Embryonic facial prominence (tissue), 1 donor: ENCODE measurements at regions not wholly inside any gene's neighbourhood (a gene's known extent, or its start where the extent isn't known, plus 50 kb on each side); places are given as distances from the start of the nearest gene placed in this dataset.

ENCODE experiments used
- DNase-seq: peaks from one replicate; pipeline ENCODE4 v3.0.0-alpha.2; 2016; ENCODE audit errors: extremely low spot score

DNA sequence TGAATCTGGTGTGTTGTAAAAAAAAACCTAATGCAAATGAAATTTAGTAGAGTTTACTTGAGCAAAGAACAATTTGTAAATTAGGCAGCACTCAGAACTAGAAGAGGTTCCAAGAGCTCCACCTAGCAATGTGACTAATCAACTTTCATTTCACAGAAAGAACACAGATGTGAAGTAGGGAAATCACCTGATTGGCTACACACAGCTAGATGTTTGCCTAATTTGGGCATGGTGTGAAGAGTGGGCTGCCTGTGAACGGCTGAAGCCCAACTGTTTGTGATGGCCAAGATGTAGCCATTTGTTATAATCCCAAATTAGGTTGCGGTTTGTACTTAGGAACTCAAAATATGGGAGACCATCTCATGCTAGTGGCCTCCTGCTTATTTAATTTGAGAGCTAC, 724.4 kb upstream of the SLITRK5 start:
- no peak for DNase-seq

DNA sequence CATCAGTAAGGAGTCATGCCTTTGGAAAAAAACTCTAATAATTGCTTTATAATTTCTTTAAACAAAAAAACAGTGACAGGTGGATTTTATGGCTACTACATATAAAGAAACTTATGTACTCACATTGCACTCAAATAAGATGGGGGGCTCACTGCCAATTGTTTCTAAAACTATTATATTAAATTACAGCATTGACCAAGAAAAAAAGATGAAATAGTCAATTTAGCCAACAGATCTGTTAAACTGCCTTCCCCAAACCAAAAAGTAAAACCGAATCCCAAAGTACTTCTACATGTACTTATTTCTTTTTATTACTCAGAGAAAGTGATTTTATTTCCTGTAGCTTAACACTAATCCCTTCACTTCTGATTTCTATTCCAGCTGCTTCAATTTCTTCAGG, 716.8 kb upstream of the SLITRK5 start:
- no peak for DNase-seq

DNA sequence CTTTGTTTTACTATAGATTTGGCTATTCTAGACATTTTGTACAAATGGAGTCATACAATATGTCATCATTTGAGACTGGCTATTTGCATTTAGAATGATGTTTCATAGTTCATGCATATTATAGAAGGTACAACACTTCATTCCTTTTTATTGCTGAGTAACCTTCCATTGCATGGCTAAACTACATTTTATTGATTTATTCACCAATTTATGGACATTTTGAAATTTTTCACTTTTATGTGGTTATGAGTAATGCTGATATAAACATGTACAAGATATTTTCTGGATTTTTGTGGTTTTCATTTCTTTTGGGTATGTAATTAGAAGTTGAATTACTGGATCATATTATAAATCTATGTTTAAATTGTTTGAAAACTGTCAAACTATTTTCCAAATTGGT, 710.3 kb upstream of the SLITRK5 start:
- no peak for DNase-seq

DNA sequence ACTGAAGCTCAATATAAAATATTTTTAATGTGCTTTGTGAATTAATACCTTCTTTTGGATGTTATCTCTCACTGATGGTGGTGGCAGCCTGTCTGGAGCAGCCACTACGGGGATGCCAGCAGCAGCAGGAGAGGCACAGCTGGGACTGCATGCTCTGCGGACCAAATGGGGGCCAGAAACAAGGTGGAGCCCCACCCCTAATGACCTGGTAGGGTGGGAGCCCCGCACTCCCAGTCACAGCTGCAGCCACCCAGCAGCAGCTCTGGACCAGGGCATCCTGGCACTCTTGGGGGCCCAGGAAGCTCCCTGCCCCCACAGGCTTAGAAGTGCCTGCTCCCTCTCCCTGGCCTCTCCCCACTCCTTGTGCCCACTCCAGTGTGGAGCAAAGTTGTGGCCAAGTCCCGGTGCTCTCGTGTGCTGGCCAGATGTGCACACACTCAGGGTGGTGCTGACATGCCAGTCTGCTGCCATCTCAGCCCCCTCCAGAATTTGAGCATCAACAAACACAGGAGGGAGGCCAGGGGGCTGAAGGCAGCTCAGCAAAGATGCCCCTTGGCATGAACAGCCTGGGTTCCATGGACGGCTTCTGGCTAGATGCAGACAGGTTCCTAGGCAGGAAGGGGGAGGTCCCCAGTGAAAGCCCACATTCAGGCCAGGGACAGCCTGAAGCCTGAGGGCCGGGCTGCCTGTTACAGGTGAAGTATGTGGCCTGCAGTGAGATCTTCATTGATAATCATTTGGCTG, 696.7 kb upstream of the SLITRK5 start:
- DNase-seq = no peak

DNA sequence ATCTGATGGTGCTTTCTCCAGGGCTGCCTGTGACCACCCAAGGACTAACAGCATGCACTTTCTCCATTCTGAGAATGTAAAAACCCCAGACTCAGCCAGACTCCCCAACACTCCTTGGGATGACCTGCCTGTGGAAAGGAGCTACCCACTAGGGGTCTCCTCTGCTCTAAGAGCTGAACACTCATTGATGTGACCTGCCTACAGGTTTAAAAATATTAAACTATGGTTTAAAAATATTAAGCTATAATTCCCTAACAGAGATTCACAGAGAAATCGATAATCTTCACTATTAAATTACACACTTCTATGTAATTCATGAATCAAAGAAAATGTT, 696.2 kb upstream of the SLITRK5 start:
- DNase-seq = no peak

DNA sequence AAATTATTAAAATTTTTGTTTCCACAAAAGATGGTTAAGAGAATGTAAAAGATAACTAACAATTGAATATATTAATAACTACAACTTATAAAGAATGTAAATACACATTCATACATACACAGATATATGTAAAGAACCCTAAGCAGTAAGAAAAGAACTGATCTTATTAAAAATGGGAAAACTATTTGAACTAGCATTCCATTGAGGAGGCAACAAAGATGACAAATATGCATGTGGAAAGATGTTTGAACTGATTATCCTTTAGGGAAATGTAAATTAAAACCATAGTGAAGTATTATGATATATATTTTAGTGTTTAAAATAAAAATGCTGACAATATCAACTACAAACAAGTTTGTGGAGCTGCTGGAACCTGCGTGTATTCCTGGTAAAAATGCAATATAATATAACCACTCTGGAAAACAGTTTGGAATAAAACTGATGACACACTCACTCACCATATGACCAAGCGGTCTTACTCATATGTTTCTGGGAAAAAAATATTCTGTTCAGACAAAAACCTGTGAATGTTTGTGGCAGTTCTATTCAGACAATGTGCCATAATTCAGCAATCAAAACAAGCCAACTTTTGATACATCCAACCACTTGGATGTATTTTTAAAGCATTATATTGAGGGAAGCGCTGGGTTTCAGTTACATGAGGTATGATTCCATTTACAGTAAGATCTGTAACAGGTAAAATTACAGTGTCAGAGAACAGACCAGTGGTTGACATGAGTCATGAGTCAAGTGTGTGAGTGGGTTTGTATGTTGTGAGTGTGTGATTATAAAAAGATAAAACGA, 694.4 kb upstream of the SLITRK5 start:
- no peak for DNase-seq

DNA sequence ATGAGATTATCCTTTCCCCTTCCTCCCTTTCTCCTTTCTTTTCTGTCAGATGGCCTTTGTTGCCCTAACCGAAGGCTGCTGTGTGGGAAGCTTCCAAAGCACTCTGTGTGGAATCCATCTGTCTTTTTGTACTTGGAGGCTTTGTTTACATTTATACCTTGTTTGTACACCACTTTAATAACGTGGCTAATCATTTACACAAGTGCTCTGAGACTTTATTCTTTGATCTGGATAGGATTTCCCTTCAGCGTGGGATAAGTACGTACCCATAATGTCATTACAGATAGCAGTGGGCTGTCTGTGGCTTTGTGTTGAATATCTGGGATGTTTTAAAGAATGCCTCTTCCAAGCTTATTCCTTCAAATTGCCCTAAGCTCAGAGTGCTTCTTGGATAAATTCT, 684.7 kb upstream of the SLITRK5 start:
- DNase-seq = no peak

DNA sequence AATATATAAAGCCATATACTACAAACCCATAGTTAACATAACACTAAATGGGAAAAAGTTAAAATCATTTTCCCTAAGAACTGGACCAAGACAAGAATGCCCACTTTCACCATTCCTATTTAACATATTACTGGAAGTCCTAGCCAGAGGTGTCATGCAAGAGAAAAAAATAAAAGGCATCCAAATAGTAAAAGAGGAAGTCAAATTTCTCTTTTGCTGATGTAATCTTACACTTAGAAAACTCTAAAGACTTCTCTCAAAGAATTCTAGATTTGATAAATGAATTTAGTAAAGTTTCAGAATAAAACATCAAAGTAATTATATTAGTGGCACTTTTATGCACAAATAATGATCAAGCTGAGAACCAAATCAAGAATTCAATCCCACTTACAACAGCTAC, 678.9 kb upstream of the SLITRK5 start:
- no peak for DNase-seq

DNA sequence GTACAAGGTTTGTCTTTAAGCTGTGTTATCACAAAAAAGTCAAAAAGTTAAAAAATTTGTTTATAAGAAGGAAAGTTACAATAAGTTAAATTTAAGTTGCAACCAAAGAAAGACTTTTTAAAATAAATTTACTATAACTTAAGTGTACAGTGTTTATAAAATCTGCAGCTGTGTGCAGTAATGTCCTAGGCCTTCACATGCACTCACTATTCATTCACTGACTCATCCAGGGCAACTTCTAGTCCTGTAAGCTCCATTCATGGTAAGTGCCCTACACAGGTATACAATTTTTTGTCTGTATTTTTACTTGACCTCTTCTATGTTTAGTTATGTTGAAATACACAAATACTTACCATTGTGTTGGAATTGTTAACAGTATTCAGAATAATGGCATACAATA, 667.9 kb upstream of the SLITRK5 start:
- DNase-seq = no peak

DNA sequence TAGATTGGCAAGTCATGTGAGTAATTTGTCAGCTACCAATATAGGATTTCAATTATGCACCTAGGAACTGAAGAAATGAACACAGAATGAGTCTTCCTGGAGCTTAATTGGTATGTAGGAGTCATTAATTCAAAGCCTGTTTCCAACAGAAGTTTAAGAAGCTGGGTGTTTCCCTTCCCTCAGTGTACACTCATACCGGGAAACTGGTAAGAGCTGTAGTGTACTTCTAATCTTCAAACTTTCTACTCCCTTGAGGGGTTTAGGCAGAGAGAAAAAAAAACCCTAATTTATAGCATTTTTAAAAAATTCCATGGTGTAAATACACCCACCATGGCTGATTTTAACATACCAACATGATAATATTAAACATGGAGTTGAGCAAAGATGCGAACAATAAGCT, 665.7 kb upstream of the SLITRK5 start:
- no peak for DNase-seq

DNA sequence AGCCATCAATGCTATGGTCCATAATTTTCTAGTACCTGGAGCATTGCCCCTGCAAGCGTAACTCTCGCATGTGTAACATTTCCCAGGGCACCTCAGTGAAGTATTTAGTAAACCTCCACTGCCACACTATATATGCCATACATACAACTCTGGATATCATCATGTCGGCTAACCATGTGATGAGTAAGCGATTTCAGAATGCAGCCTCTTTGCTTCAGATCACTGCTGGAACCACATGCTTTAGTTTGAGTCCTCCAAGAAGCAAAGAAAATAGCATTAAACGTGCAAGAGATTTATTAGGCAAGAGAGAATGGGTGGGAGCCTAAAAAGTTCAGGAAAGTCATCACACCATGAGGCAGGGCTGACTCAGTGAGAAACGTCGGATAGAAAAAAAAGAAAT, 635.6 kb upstream of the SLITRK5 start:
- no peak for DNase-seq

DNA sequence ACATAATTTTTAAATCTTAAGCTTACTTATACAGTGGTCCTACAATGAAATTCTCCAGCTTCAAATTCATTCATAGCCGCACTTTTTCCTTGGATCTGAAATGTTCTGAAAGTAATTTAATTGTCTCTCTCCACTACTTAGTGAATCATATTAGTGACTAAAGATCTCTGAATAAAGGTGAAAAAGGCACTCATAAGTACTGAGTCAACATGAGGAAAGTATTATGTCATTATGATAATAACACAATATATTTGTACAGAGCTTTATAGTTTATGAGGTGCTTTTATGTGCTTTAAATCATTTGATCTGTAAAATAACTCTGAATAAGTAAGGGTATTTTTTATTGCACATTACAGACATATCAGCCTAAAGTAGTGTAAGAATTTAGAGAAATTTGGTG, 628.2 kb upstream of the SLITRK5 start:
- DNase-seq = no peak

DNA sequence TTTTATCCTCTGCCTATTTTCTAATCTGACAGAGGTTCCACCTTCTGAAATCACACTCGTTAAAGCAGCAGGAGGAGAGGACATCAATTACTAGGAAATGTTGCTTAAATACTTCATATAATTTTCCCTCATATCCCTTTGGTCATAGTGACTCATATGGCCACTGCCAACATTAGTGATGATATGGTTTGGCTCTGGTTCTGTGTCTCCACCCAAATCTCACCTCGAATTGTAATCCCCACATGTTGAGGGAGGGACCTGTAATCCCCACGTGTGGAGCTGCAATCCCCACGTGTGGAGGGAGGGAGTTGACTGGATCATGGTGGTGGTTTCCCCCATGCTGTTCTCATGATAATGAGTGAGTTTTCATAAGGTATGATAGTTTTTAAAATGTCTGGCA, 618.4 kb upstream of the SLITRK5 start:
- no peak for DNase-seq

DNA sequence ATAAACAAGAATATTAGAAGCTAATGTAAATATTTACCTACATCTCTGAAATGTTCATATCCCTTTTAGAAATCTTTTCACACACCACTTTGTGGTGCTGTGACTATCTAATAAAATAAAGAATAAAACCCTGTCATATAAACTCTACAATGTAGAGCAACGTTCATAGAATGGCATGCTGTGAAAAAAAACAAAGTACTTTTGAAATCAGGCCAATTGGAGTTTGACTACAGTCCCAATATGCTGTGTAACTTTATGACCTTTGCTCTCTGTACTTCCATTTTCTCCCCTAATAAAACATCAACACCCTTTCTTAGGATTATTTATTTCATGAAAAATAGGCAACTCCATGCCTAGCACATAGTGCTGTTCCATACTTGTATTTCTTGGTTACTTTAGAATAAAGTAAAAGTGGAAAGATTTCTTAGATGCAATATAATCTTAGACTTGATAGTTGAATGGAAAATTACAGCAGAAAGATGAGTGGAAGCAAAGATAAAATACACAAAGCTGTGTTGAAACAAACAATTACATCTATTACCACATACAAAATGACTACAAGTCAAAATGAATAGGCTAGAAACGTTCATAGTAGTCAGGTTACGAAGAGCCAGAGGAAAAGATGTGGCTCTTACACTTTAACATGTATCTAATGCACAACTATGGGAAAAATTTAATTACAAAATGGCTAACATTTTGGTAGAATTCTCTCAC, 613.2 kb upstream of the SLITRK5 start:
- DNase-seq = no peak

DNA sequence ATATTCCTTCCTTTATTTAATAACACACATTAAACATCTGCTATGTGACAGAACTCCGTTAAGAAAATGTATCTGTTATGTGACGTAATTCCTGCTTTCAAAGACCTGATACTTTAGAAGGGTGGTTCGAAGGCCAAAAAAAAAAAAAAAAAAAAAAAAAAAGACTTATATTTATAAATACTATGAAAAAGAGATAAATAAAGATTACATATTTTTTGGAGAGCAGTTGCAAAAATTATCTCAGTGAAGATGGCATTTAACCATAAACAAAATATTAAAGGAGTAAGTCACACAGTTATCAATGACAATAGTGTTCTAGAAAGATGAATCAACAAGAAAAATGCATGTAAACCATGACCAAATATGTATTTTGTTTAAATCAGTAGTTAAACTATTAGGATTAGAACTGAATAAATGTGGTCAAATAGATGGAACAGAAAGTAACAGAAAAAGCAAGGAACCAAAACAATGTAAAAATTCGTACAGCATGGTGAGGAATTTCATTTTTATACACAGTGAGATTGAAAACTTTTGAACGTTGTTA, 612.3 kb upstream of the SLITRK5 start:
- no peak for DNase-seq

DNA sequence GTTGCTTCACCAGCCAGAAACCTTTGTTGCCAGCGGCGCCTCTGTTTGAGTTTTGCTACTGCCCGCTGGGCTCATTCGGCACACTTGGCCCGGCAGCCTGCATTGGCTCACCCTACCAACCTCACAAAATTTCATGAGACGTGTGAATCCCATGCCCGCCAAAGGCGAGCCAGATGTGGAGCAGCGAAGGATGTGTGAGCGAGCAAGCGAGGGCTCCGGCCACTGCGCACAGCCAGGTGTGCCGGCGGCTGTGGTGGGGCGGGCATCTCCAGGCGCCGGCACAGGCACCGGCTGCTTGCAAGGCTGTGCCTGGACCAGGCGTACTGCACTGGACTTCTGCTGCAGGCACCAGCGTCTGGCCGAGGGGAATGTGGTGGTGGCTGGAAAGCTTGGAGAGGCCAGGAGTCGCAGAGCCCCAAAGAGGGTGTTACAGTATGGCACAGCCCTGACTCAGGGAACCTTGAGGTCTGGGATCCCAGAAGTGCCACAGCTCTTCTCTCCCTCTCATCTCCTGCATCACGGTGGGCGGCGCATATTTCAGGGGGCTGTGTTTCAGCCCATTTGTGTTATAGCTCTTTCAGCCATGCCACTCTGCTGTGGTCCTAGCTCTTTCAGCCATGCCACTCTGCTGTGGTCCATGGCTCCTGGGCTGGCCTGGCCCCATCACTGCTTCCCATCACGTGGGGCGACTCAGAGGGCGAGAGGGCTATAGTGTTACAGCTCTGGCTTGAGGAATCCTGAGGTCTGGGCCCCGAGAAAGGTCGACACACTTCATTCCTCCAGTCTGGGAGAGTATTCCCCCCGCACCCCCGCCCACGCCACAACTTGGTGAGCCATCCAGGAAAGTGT, 592.0 kb upstream of the SLITRK5 start:
- no peak for DNase-seq

DNA sequence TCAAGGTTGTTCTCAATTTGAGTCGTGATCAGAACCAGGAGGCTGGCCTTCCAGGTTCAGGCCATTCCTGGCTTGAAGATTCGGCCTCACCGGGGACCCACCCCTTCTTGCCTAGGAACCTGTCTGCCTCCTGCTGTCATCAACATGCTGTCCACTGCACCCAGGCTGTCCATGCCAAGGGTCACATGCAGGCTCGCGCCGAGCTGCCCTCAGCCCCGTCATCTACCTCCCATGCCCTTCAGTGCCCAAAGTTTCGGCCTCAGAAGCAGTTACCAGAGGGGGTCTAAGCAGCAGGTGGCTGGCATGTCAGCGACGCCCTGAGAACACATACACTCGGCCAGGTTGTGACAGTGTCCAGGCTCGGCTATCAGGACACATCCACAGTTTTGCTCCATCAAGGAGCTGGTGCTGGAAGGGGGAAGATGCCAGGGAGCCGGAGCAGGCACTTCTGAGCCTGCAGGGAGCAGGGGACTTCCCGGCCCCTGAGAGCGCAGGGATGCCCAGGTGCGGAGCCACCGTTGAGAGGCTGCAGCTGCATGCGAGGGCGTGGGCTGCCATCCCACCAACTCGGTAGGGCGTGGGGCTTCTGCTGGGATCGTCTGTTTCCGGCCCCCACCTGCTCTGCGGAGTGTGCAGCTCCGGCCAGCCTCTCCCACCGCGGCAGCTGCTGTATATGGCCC, 590.9 kb upstream of the SLITRK5 start:
- no peak for DNase-seq

DNA sequence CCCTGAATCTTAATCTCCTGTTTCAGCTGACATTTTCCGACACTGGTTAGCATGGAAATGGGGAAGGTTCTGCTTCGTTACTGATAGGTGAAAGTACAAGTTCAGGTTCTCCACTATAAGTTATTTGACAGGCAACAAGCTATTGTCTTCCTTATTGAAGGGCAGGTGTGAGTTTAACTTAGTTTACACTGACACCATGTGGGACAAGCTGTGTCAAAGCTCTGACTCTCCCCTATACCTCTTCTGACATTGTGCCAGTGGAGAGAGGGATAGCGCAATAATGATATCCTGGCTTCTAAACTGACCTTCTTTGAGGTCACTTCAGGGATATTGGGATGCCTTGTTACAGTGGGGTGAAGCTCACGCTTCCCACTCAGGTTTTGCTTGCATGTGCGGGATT, 587.0 kb upstream of the SLITRK5 start:
- no peak for DNase-seq

DNA sequence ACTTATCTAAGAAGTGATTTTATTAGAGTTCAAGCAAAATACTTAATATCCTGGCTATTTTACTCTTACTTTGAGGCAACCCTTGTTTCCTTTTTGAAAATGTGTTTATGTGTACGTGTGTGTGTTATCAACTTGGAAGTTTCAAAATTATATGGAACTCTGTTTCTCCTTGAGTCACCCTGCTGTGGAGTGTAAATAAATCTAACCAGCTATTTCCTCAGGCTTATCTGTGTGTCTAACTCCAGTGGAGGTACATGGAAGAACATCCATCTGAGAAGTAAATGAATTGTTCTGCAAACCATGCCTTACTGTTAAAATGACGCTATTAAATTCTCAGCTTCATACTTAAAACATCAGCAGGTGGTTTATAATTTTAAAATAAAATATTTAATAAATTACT, 583.4 kb upstream of the SLITRK5 start:
- no peak for DNase-seq

DNA sequence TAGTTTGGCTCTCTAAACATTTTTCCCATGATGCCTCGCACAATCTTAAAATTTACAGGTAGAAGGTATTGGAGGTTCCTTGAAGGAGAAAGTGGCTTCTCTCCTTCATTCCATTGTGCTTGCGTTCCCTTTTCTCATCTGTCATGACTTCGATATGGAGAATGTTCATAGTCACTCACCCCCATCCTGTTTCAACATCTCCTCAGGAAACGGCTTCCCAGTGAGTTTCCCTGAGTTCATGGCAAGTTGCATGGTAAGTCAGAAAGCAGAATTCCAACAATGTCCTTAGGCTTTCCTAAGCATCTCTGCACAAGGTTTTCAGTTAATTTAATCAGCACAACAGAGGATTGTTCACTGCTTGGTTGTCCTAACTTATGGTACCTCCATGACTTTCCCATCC, 581.8 kb upstream of the SLITRK5 start:
- DNase-seq = no peak

DNA sequence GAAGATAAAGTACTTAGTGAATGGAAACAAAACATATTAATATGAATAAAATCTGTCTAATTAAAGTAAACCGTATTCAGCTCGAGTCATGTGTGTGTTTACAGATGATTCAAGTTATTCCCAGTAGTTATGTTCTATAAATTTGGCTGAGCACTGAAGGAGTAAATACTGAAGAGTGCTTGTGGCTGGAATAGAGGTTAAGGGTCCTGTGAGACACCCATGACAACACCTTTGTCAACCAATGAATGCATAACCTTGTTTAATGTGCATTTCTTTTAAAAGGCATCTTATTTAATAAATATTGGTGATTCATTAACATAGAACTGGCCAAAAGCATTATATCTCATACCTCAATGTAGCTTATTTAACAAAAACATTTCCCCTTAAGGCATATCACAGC, 577.8 kb upstream of the SLITRK5 start:
- DNase-seq = no peak
